Kidney capillary endothelial cell (primary cell): ENCODE measurements at regions not wholly inside any gene's neighbourhood (a gene's known extent, or its start where the extent isn't known, plus 50 kb on each side); places are given as distances from the start of the nearest gene placed in this dataset.
"Not testable (repeated sequence)": the region's sequence is repeated elsewhere in the genome, so short reads cannot be mapped to it uniquely, and the experiment has no call there.

ENCODE experiments used
- DNase-seq: peaks from one replicate; pipeline ENCODE4 v3.0.0-alpha.2; 2018; ENCODE audit warnings: low spot score

DNA sequence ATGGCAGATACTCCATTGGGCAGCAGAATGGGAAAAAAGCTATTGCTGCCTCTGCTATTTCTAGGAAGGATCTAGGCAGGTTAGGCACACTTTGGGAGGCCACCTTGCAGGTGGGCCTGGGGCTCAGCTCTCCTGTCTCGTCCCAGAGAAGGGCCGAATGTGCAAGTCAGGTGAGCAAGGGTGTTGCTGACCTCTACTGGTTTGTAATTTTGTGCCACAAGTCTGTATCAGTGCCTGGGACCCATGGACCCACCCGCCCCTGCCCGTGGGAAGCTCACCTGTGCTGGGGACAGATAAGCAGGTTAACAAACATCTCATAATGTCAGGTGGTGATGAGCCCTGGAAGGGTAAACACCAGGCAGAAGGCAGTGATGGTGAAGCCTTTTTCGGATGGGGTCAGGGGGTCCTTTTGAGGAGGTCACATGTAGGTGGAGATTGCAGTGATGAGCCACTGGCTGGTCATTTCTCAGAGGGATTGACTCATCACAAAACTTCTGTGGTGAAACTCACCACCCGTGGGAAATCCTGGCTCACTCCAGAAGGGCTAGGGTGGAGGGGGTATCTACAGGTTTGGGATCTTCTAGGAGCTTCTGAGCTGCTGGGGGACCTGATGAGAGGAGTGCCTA, 161.3 kb downstream of the KLF13 start:
- no peak for DNase-seq

DNA sequence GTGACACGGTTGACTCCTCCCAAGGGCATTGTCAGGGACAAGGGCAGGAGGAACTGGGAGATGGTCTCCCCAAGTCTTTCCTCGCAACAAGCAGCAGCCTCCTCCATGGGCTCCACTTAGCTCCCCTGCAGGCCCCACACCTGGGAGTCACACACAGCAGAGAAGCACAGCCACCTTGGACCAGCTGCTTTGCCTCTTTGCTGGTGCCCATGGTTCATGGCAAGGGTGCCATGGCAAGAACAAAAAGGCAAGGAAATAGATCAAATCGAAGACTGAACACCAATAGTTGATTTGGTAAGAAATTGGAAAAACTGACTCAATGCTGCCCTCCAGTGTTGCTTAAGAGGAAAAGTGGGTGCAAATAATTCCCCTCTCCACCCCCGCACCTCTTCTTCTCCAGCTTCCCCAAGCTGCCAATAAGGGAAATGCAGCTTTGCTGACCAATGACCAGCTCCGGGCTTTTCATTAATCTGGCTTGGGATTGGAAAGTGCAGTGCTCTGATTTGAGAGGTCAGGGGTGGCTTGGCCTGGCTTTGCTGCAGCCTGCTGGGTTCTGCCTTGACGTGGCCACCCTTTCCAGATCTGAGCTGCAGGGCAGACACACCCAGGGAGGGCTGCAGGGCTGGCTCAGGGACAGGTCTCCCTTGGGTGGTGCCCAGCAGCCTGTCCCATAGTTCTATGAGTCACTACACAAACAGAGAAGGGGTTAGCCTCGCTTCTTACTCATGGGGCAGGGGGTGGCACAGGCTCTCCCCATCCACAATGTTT, 162.0 kb downstream of the KLF13 start:
- DNase-seq = peak; percentile 83

DNA sequence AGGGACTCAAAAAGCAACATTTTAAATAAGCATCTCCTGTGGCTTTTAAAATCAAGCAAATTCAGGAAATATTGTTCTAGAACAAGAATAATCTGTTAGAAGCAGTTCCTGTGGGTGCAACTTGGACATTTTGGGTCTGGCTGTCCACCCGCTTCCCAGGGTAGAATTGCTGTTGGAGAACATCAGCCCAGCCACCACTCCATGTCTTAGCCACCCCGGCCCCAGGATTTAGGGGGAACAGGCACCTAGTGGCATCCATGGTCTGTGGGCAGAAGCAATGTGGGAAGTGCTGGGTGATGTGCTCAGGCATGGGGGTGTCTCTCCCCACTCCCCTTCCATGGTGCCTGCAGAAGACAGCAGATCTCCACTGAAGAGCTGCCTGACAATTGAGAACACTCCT, 162.6 kb downstream of the KLF13 start:
- no peak for DNase-seq

DNA sequence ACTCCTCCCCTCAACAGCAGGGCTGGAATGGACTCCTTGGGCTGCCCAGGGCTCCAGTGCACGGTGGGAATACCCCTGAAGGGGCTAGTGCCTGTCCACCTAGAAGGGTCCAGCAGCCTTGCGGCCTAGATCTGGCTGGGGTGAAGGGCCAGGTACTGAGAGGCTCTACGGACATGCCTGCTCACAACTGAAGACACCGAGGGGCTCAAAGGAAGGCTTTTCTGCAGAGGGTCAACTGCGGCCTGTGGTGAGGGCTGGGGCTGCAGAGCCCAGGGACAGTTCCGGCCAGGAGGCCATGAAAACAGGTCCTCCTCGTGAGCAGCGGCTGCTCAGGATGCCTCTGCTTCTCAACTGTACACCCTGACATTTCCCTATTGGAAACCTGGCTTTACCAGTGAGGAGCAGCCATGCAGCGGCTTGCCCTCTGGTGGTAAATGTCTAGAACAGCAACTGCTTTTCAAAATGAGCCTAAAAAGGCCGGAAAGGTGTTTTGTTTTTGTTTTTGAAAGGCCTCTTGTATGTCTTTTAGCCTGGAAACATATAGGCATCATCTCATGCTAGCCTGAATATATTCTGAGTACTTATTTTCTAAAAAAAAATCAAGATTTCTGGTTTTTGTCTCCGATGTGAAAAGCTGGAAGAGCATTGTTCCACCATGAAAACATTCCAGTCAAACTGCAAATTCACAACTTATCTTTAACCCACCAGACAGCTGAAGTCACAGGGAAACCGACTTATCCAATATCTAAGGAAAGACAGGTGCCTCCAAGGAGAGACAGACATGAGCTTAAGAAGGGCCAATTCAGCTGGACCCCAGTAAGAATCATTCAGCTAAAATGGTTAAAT, 163.4 kb downstream of the KLF13 start:
- DNase-seq = no peak

DNA sequence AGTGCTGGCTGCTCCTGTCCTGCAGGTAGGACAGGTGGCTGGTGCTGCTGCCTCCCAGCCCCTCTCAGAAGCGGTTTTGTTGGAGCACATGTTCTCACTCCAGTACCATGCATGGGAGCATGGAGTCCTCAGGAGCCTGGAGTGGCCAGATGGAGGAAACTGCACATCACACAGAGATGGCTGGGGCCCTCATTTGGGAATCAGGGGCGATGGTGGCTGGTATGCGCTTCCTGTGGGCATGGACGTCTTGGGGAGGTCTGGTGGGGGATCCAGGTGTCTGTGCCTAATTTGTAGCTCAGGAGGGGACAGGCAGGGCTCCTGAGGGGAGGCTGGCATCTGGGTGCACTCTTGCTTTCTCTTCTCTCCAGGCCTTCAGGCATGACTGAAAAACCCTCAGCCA, 168.2 kb downstream of the KLF13 start:
- DNase-seq = no peak

DNA sequence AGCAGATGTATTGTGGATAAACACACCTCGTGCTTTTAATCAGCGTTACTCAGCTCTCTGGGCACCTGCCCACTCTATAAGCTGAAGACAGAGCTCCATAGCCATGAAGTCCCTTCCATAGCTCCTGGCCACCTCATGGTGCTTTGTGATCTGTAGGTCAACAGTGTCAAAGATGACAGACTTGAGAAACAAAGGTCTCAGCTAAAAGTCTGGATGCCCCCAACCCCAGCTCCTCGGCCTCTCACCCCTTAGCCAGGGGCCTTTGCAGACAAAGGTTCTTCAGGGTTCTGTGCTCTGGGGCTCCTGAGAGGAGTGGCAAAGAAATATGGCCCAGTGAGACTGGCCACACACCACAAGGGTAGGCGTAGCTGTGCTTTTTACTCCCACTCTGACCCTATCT, 168.6 kb downstream of the KLF13 start:
- no peak for DNase-seq

DNA sequence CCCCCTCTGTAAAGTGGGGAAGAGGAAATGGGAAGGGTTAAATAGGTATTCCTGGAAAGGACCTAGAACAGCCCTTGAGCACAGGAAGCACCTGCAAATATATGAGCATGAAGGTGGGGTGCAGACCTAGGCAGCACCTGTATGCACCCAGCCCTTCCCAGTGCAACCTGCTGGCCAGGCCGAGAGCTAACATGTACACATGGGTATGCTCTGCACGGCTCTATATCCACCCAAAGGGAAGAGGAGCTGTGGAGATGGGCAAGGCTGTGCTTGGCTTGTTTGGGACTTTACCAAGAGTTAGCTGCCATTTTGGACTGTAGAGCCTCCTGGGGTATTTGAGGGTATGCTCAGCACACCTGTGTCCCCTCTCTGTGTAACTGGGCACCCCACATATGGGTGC, 171.2 kb downstream of the KLF13 start:
- no peak for DNase-seq

DNA sequence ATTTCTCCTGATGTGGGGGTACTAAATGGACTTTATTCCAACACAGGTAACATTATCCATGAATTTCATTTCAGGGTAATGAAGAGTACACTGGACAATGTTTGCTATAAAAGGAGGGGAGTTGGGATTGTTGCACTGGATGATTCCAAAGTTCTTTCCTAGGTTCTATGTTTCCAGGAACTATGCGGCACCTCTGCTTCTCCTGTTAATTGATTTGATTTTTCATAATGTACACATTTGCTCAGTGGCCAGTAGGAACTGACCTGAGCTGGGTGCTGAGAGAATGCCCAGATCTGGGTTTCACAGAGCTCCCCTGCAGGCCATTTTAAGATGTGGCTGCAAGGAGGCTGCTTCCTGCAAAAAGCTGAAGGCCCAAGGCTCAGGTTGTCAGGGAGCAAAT, 171.7 kb downstream of the KLF13 start:
- DNase-seq = no peak

DNA sequence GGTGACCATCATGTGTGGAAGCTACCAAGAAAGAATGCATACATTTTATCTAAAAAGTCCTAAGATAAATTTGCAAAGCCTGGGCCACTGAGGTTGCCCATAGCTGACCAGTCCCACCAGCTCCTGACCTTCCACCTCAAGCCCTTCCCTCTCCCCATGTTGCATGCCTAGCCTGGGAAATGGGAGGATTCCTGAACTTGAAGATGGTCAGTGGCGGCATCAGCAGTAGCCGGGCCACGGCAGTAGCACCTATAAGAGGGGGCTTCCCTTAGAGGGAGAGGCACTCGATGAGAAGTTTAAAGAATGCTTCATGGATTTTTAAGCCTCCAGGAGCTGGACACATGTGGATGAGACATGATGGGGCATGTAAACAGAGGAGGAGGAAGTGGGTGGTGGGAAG, 172.1 kb downstream of the KLF13 start:
- no peak for DNase-seq

DNA sequence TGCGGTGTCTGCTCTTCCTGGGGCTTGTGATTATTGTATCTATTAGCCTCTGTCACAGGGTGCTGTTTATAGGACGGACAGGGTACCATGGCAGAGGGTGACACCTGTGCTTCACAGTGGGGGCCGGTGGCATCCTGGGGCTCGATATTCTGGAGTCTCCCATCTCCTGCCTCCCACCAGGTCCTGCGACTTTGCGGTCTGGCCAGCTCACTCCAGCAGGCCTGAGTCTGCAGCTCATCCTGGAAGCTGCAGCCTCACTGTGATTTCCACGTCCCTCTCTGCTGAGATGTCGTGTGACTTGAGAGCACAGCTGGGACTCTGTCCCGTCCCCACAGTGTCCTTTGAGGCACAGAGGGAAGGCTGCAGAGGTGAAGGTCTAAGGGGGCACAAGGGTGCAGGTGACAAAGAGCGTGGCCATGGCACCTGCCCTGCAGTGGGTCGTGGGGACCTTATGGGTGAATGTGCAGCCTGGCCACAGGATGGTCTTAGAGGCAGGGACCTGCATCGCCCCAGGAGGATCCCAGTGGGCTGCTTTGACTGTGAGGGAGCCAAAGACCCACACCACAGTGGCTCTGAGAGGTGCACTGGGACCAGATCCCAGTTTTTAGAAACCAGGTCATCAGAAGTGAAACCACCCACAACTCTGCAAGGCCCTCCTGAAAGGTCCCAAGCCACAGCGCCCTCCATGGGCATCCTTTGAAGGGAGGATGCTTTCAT, 172.8 kb downstream of the KLF13 start:
- no peak for DNase-seq

DNA sequence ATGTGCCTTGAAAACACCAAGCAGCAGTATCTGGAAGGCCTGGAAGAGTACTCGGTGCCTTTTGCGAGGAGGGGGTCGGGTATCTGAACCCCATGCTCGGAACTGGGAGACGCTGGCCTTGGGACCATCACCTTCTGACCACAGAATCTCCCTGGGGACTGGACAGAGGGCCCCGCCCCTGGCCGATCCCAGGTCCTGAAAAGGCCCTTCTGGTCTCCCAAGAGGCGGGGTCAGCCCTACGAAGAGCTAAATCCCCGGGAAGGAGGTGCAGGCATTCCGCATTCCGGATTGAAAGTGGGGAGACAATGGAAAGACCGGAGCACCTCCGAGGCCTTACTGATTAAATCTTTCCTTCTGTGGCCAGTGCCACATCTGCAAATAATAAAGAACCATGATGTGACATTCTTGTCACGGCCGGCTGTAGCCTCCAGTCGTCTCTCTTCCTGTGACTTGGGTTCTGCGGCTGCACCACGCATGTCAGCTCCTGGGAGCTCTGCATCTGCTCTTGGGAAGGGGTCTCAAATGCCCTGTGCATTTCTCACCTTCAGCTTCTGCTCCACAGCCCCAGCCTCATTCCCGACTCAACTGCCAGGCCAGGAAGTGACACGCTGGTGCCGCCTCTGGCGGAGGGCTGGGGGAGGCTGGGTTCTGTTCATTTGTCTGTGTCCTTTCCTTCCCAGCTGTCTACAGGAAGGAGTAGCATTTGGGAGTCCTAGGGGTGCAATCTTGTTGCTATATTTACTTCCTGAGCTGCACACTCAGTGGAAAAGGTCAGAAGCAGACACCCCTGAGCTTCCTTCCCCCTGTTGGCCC, 173.5 kb downstream of the KLF13 start:
- peak; percentile 88 for DNase-seq

DNA sequence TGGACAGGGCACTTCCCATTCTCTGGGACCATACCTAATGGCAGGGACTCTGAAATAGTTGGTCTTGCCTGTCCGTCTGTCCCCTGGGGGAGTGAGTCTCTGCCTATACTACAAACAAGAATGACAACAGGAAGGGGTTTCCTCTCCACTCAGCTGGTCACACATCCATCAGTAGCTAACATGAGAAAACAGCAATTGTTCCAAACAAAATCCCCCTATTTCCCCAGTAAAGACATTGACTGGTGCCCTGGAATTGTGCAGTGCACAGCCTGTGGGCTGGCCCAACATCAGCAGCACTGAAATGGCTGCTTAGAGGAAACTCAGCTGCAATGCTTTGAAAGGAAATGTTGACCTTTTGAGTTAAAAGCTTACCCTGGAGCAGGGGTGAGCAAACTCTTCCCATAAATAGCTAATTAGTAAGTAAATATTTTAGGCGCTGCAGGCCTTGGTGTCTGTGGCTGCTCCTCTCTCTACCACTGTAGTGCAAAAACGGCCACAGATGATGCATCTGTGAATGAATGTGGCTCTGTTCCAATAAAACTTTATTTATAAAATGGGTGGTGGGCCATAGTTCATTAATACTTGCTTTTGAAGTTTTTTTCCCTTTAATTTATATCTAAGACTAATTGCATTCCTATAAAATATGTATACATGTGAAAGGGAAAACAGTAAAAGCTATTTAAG, 174.3 kb downstream of the KLF13 start:
- peak; percentile 84 for DNase-seq

DNA sequence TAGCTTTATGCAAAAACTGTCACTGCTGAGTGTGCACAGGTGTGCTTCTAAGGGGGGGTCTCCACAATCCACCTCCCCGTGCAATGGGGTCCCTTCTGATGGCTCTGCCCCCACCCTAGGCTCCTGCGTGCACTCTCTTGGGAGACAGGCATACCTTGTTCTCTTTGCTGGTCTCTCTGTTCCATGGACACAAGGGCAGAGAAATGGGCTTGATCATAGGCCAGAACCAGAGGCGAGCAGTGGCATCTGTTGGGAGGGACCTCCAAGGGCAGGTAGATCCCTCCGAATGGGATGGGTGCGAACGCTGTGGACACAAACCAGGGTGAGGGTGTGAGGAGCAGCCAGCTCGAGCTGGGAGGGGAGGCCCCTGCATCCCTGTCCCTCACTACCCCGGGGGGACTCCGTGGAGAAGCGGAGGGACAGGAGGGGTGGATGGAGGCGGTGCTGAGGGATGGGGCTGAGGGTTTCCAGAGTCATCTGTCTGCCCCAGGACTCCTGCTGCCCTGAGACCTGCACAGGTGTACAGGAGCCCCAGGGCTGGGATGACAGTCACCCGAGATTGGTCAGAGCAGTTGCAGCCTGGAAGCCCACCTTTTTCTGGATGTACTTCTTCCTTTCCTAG, 175.0 kb downstream of the KLF13 start:
- no peak for DNase-seq

DNA sequence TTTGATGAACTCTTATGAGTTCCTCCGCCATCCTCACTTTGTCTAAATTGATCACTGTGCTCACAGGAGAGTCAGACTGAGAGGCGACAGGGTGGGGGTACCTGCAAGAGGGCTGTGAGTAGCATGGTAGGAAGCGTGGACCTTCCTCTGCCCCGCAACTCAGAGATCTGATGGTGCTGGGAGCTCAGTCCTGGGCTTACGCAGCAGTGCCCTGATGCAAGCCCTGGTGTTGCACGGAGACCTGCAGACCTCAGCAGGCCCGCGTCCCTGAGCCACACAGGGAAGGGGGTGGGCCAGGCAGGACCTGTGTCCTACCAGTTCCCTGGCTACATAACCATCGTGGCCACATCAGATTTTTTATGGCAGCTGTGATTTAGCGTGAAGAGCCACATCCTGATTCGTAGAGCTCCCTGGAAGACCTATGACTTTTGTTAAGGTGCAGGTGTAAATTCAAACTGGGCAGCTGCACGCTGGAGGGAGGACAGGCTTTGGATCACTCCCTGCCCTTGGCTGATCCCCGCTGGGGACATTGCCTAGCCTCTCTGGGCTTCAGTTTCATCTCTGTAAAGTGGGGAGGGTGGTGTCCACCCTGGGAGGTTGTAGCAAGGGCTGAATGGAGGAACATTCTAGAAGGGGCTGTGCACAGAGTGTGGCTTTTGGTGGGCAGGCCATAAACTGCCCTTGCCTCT, 176.1 kb downstream of the KLF13 start:
- DNase-seq = no peak

DNA sequence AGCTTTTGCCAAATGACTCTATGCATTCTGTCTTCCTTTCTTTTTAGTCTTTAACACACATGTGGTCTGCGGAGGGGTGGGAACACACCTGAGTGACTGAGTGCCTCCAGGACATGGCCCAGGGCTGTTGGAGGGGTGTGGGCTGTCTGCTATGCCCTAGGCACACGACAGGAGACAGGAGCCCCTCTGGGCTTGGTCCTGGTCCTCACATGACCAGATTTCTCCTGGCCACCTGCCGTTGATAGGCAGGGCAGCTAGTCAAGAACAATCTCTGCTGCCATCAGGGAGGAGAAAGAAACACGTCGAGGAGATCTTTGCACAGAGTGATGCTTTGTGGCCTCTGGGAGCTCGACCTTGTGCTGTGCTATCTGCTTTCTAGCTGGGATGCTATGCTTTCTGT, 176.6 kb downstream of the KLF13 start:
- DNase-seq = no peak

DNA sequence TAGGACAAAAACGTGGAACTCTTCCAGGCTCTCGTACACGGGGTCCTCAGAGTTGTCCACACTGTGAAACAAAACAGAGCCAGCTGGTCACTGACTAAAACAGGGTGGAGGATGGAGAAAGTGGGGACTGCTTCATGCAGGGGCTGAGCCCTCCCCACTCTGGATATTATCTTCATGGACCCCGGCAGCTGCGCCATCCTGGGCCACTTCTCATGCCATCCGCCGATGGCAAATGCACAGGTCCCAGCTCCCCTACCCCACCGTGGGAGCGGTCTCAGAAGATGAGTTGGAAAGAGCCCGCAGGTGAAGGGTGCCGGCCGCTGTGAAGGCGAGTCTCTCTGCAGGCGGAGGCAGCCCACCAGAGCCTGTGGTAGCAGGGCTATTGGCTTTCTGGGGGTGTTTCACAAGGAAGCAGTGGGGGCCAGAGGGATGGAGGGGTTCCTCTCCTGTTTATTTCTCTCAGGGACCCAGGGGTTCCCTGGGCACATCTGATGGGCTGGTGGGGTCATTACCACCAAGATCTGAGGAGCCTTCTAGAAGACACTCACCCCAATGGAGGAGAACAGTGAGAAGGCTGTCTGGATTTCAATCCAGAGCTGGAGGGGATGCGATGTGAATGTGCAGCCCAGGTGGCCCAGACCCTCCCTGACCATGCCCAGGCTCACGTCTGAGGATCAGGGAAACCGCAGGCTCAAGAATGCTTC, 177.3 kb downstream of the KLF13 start:
- no peak for DNase-seq

DNA sequence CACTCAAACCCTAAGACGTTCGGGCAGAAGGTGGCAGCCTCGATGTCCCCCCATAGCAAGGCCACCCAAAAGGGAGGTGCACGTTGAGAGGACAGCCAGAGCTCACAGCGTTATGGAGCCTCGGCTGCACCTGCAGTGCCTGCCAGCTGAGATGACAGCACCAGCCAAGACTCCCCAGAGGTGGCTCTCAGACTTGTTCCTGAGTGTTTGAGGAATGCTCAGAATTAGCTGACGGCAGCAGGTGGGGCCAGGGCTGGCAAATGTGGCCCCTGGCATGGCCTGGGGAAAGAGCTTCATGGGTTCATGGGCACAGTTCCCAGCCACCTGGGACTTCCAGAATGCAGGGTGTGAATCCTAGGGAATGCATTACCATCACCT, 177.8 kb downstream of the KLF13 start:
- DNase-seq = no peak

DNA sequence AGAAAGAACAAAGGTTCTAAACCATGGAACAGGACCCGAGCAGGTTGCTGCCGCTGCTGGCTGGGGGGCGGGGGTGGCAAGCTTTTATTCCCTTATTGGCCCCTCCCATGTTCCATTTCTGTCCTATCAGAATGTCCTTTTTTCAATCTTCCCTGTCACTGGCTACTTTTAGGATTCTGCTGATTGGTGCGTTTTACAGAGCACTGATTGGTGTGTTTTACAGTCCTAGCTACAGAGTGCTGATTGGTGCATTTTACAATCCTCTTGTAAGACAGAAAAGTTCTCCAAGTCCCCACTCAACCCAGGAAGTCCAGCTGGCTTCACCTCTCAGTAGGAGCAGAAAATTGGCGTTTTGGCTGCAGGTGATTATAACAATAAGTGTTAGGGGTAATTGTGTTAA, 180.9 kb downstream of the KLF13 start:
- not testable (repeated sequence) for DNase-seq

DNA sequence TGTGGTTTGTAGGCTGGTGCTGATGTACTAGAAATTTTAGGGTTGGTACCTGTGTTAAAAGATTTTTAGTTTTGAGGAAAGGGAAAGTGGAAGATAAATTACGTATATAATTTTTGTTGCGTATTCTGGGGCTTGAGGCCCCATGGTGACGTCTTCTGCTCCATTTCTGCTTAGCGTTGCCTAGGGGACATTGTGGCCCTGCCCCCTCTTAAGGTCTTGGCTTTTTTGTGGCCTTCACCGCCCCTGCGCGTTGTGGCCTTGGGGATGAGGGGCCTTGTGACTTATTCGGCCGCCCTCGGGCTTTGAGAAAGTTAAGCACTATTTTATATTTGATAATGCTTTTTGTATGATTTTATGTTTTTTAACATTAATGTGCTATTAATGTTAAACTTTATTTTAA, 182.0 kb downstream of the KLF13 start:
- no peak for DNase-seq
